H9 (cell line): ENCODE measurements at regions not wholly inside any gene's neighbourhood (a gene's known extent, or its start where the extent isn't known, plus 50 kb on each side); places are given as distances from the start of the nearest gene placed in this dataset.

Experiments used
- DNase-seq: peaks from one replicate; pipeline ENCODE4 v3.0.0-alpha.2; 2017
- H2AFZ ChIP-seq: one replicate; pipeline ENCODE4 v1.6.1; 2013; ENCODE audit warnings: mild to moderate bottlenecking, low read length, control low read depth, moderate library complexity
- H2AK5ac ChIP-seq: 2 replicates; pipeline ENCODE4 v1.6.1; 2013; ENCODE audit warnings: low read length, control low read depth, mixed read lengths; ENCODE audit not compliant: insufficient read length
- H2BK120ac ChIP-seq: one replicate; pipeline ENCODE4 v1.6.1; 2013; ENCODE audit warnings: low read depth, mild to moderate bottlenecking, low read length, control low read depth, inconsistent platforms; ENCODE audit not compliant: poor library complexity, severe bottlenecking
- H2BK12ac ChIP-seq: 2 replicates; pipeline ENCODE4 v1.6.1; 2013; ENCODE audit warnings: low read length, control low read depth, mixed read lengths, low read depth; ENCODE audit not compliant: insufficient read length
- H2BK15ac ChIP-seq: 2 replicates; pipeline ENCODE4 v1.6.1; 2013; ENCODE audit warnings: low read depth, low read length, control low read depth
- H2BK20ac ChIP-seq: one replicate; pipeline ENCODE4 v1.6.1; 2013; ENCODE audit warnings: low read depth, mild to moderate bottlenecking, low read length, control low read depth, inconsistent platforms; ENCODE audit not compliant: poor library complexity, severe bottlenecking
- H2BK5ac ChIP-seq: 2 replicates; pipeline ENCODE4 v1.6.1; 2013; ENCODE audit warnings: low read length, control low read depth, mixed read lengths; ENCODE audit not compliant: insufficient read length
- H3K14ac ChIP-seq: 2 replicates; pipeline ENCODE4 v1.6.1; 2013; ENCODE audit warnings: low read length, control low read depth; ENCODE audit not compliant: insufficient read depth
- H3K18ac ChIP-seq: 2 replicates; pipeline ENCODE4 v1.6.1; 2013; ENCODE audit warnings: low read depth, mild to moderate bottlenecking, mixed read lengths, low read length, control low read depth; ENCODE audit not compliant: insufficient read length
- H3K23ac ChIP-seq: 2 replicates; pipeline ENCODE4 v1.6.1; 2013; ENCODE audit warnings: low read length, control low read depth, mixed read lengths, low read depth; ENCODE audit not compliant: insufficient read length
- H3K23me2 ChIP-seq: 2 replicates; pipeline ENCODE4 v1.6.1; 2013; ENCODE audit warnings: low read depth, mild to moderate bottlenecking, mixed read lengths, low read length, control low read depth; ENCODE audit not compliant: insufficient read length, poor library complexity, severe bottlenecking
- H3K27ac ChIP-seq: 2 replicates; pipeline ENCODE4 v1.5.1; 2013; ENCODE audit warnings: low read length, control low read depth, mixed read lengths, low read depth; ENCODE audit not compliant: insufficient read length
- H3K27me3 ChIP-seq: 2 replicates; pipeline ENCODE4 v1.6.1; 2013; ENCODE audit warnings: low read length, control low read depth, inconsistent platforms; ENCODE audit not compliant: insufficient read depth
- H3K4ac ChIP-seq: 2 replicates; pipeline ENCODE4 v1.6.1; 2013; ENCODE audit warnings: low read depth, mild to moderate bottlenecking, control low read depth, inconsistent platforms, low read length, moderate library complexity
- H3K4me1 ChIP-seq: 2 replicates; pipeline ENCODE4 v1.6.1; 2013; ENCODE audit warnings: low read length, control low read depth, inconsistent platforms; ENCODE audit not compliant: insufficient read depth
- H3K4me2 ChIP-seq: 2 replicates; pipeline ENCODE4 v1.6.1; 2013; ENCODE audit warnings: low read length, control low read depth, mixed read lengths; ENCODE audit not compliant: insufficient read length, insufficient read depth
- H3K56ac ChIP-seq: 2 replicates; pipeline ENCODE4 v1.6.1; 2013; ENCODE audit warnings: low read depth, mild to moderate bottlenecking, mixed read lengths, low read length, control low read depth; ENCODE audit not compliant: insufficient read length
- H3K79me1 ChIP-seq: 2 replicates; pipeline ENCODE4 v1.6.1; 2013; ENCODE audit warnings: low read depth, mild to moderate bottlenecking, moderate library complexity, low read length, control low read depth, inconsistent platforms; ENCODE audit not compliant: insufficient read depth, poor library complexity, severe bottlenecking
- H3K79me2 ChIP-seq: 2 replicates; pipeline ENCODE4 v1.6.1; 2013; ENCODE audit warnings: low read length, control low read depth, inconsistent platforms; ENCODE audit not compliant: insufficient read depth
- H3K9ac ChIP-seq: 2 replicates; pipeline ENCODE4 v1.6.1; 2013; ENCODE audit warnings: low read length, control low read depth, mixed read lengths; ENCODE audit not compliant: insufficient read length; ENCODE audit errors: extremely low read depth
- H3K9me3 ChIP-seq: one replicate; pipeline ENCODE4 v1.6.1; 2013; ENCODE audit warnings: low read depth, low read length, inconsistent platforms; ENCODE audit not compliant: control insufficient read depth
- H3T11ph ChIP-seq: one replicate; pipeline ENCODE4 v1.6.1; 2013; ENCODE audit warnings: mild to moderate bottlenecking, low read length, control low read depth, inconsistent platforms
- H4K20me1 ChIP-seq: one replicate; pipeline ENCODE4 v1.6.1; 2013; ENCODE audit not compliant: control insufficient read depth, insufficient read length, insufficient read depth
- H4K5ac ChIP-seq: 2 replicates; pipeline ENCODE4 v1.6.1; 2013; ENCODE audit warnings: low read depth, mild to moderate bottlenecking, mixed read lengths, low read length, control low read depth; ENCODE audit not compliant: insufficient read length
- H4K8ac ChIP-seq: replicated peaks from 2 replicates; pipeline ENCODE4 v1.6.1; 2013; ENCODE audit warnings: low read length, control low read depth, mixed read lengths, low read depth; ENCODE audit not compliant: insufficient read length
- H4K91ac ChIP-seq: 2 replicates; pipeline ENCODE4 v1.6.1; 2013; ENCODE audit warnings: low read depth, mild to moderate bottlenecking, moderate library complexity, mixed read lengths, low read length, control low read depth; ENCODE audit not compliant: insufficient read length
- H3K27ac Mint-ChIP-seq, 3 experiments: 2 replicates in 2 of 3; 3 replicates in 1 of 3; pipeline ENCODE4 v1.8.0; 2020 to 2021; ENCODE audit warnings: mixed read lengths in 3 of 3, mild to moderate bottlenecking in 1 of 3, moderate library complexity in 1 of 3
- H3K27me3 Mint-ChIP-seq: 2 replicates; pipeline ENCODE4 v1.8.0; 2021; ENCODE audit warnings: low read depth, mild to moderate bottlenecking, moderate library complexity, mixed read lengths
- H3K36me3 Mint-ChIP-seq, 3 experiments: 2 replicates in 2 of 3; 3 replicates in 1 of 3; pipeline ENCODE4 v1.8.0; 2020 to 2021; ENCODE audit warnings: low read depth in 3 of 3, mixed read lengths in 3 of 3; ENCODE audit not compliant: insufficient read depth in 1 of 3
- H3K4me1 Mint-ChIP-seq, 2 experiments: 2 replicates each; pipeline ENCODE4 v1.8.0; 2020; ENCODE audit warnings: mixed read lengths in 2 of 2
- H3K4me3 Mint-ChIP-seq, 2 experiments: 2 replicates in 1 of 2; 3 replicates in 1 of 2; pipeline ENCODE4 v1.8.0; 2020 to 2021; ENCODE audit warnings: mild to moderate bottlenecking in 2 of 2, mixed read lengths in 2 of 2, moderate library complexity in 1 of 2
- H3K9me3 Mint-ChIP-seq, 2 experiments: 2 replicates in 1 of 2; 3 replicates in 1 of 2; pipeline ENCODE4 v1.8.0; 2020; ENCODE audit warnings: mild to moderate bottlenecking in 2 of 2, mixed read lengths in 2 of 2, moderate library complexity in 1 of 2
- CTCF ChIP-seq: fragments of 200-600 bp; sonication (generic); conservative IDR thresholded peaks from 3 replicates; pipeline ENCODE4 v1.8.0; 2021; ENCODE audit warnings: antibody characterized with exemption, mild to moderate bottlenecking
- WGBS: extraction: QIAGEN DNeasy Blood & Tissue Kit; methylation state at CpG from one replicate; pipeline ENCODE4 v1.1.7; 2013; ENCODE audit warnings: missing lambda C conversion rate, low lambda C conversion rate, mixed read lengths; ENCODE audit not compliant: insufficient read length; ENCODE audit errors: extremely low coverage; 5-methylcytosine and 5-hydroxymethylcytosine counted together

GRCh38 chr5:158051036-158051435 is 192.1 kb upstream of the CLINT1 start:
- Histone ChIP-seq H3K56ac (no peak overlapping the region), H3K27ac (no peak overlapping the region), H4K5ac (no peak overlapping the region), H3K18ac (no peak overlapping the region), H3K4me2 (no peak overlapping the region), H3K14ac (no peak overlapping the region), H3K27me3 (no peaks in the 10 kb centered on the region), H3K4ac (no peak overlapping the region), H3K79me2 (no peaks in the 10 kb centered on the region), H3K4me1 (no peaks in the 10 kb centered on the region), H2AFZ (no peak overlapping the region), H3K23ac (no peak overlapping the region), H4K8ac (no peak overlapping the region), H2BK120ac (no peak overlapping the region), H4K91ac (no peak overlapping the region), H3K79me1 (no peaks in the 10 kb centered on the region), H2BK12ac (no peak overlapping the region), H3K23me2 (no peaks in the 10 kb centered on the region), H2BK15ac (no peak overlapping the region), H4K20me1 (no peaks in the 10 kb centered on the region), H3K9me3 (no peaks in the 10 kb centered on the region), H3T11ph (no peak overlapping the region), H2AK5ac (no peak overlapping the region), H3K9ac (no peak overlapping the region), H2BK20ac (no peak overlapping the region), H2BK5ac (no peak overlapping the region)
- no peaks in the 10 kb centered on the region for H3K9me3 Mint-ChIP-seq
- no peak for DNase-seq
- H3K4me1 Mint-ChIP-seq, result no peaks in the 10 kb centered on the region
- WGBS, result no CpG with 5 or more reads among the region's 4 CpGs
- H3K4me3 Mint-ChIP-seq, result no peak overlapping the region
- H3K27me3 Mint-ChIP-seq, result no peaks in the 10 kb centered on the region; the same call in none of the 2 replicates
- TF ChIP-seq CTCF, result no peak
- H3K36me3 Mint-ChIP-seq, result no peaks in the 10 kb centered on the region
- no peak overlapping the region for H3K27ac Mint-ChIP-seq
